ENCODE measurements at regions not wholly inside any gene's neighbourhood (a gene's known extent, or its start where the extent isn't known, plus 50 kb on each side); places are given as distances from the start of the nearest gene placed in this dataset.

GRCh38 chr12:126389961-126390360 is 1324.7 kb downstream of the AACS start:
- no peak for TF ChIP-seq POLR2A (IDR thresholded peaks at IDR 0.05)
- TF ChIP-seq, protein P1, sequence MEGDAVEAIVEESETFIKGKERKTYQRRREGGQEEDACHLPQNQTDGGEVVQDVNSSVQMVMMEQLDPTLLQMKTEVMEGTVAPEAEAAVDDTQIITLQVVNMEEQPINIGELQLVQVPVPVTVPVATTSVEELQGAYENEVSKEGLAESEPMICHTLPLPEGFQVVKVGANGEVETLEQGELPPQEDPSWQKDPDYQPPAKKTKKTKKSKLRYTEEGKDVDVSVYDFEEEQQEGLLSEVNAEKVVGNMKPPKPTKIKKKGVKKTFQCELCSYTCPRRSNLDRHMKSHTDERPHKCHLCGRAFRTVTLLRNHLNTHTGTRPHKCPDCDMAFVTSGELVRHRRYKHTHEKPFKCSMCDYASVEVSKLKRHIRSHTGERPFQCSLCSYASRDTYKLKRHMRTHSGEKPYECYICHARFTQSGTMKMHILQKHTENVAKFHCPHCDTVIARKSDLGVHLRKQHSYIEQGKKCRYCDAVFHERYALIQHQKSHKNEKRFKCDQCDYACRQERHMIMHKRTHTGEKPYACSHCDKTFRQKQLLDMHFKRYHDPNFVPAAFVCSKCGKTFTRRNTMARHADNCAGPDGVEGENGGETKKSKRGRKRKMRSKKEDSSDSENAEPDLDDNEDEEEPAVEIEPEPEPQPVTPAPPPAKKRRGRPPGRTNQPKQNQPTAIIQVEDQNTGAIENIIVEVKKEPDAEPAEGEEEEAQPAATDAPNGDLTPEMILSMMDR (IDR thresholded peaks at IDR 0.05 in 4 of 5, conservative IDR thresholded peaks at IDR 0.05 in 1 of 5), result no peak

Data from gastrocnemius medialis (tissue), 4 donors.